HCT116 (cell line): ENCODE measurements at regions not wholly inside any gene's neighbourhood (a gene's known extent, or its start where the extent isn't known, plus 50 kb on each side); places are given as distances from the start of the nearest gene placed in this dataset.

ENCODE experiments used
- ATAC-seq: fragments of 200-7000 bp; cut with Tn5 transposase; 2 replicates; pipeline ENCODE4 v1.9.1; 2020; ENCODE audit warnings: mild to moderate bottlenecking, moderate library complexity
- BruUV-seq: library from RNA; stranded (reverse); fragments of 400-500 nt; replicated peaks from 2 replicates; lab custom pipeline; 2021; lab: Mats Ljungman, UMichigan
- CTCF ChIA-PET: fragments of 300-600 bp; sonication (Branson Sonifier 250); formaldehyde crosslinking; loops from one replicate; lab custom pipeline; 2021; ENCODE audit warnings: antibody characterized with exemption; lab: Charles Lee
- POLR2A ChIA-PET: fragments of 300-600, 350-600 bp; sonication (Branson Sonifier 250); formaldehyde crosslinking; loops from one replicate; lab custom pipeline; 2021; ENCODE audit warnings: antibody characterized with exemption; lab: Charles Lee
- RAD21 ChIA-PET, 2 experiments: fragments of 300-600 bp; sonication (Branson Sonifier 250); formaldehyde crosslinking; loops; one replicate each; lab custom pipeline; 2023; ENCODE audit warnings: low total read pairs in 2 of 2; ENCODE audit not compliant: uncharacterized antibody in 2 of 2, unreplicated experiment in 2 of 2, low non-redundant PET in 1 of 2; lab: Charles Lee
- DNase-seq: peaks from one replicate; pipeline ENCODE4 v3.0.0-alpha.2; 2010; ENCODE audit warnings: low read depth, low spot score
- H2AFZ ChIP-seq: fragments of 200-600 bp; shearing (Covaris generic), sonication (generic); 2 replicates; pipeline ENCODE4 v1.6.1; 2017; ENCODE audit warnings: low read depth, mixed run types, mixed read lengths, antibody characterized with exemption, low read length; ENCODE audit not compliant: poor library complexity, severe bottlenecking
- H3K27ac ChIP-seq: 2 replicates; pipeline ENCODE4 v1.5.1; 2012; ENCODE audit warnings: low read depth, low read length
- H3K27me3 ChIP-seq: fragments of 200-600 bp; sonication (generic); 2 replicates; pipeline ENCODE4 v1.6.1; 2016; ENCODE audit warnings: mixed run types, low read length, mixed read lengths; ENCODE audit not compliant: insufficient read depth
- H3K36me3 ChIP-seq, 2 experiments: fragments of 200-500 bp in 1 of 2; fragments of 200-600 bp in 1 of 2; sonication (Bioruptor generic) in 1 of 2; sonication (generic) in 1 of 2; 2 replicates each; pipeline versions ENCODE4 v1.5.1 to v1.6.1; 2014 to 2016; ENCODE audit warnings: low read length in 2 of 2, inconsistent platforms in 1 of 2, mixed read lengths in 1 of 2, mixed run types in 1 of 2; ENCODE audit not compliant: insufficient read depth in 2 of 2, control insufficient read depth in 1 of 2
- H3K4me1 ChIP-seq, 2 experiments: fragments of 200-600 bp in 1 of 2; sonication (generic) in 1 of 2; 2 replicates each; pipeline versions ENCODE4 v1.5.1 to v1.6.1; 2012 to 2017; ENCODE audit warnings: low read length in 2 of 2, inconsistent platforms in 1 of 2, mild to moderate bottlenecking in 1 of 2, mixed read lengths in 1 of 2, mixed run types in 1 of 2, moderate library complexity in 1 of 2; ENCODE audit not compliant: insufficient read depth in 2 of 2, control insufficient read depth in 1 of 2
- H3K4me2 ChIP-seq: fragments of 200-600 bp; sonication (generic); 2 replicates; pipeline ENCODE4 v1.6.1; 2017; ENCODE audit warnings: mixed run types, low read length, mixed read lengths
- H3K4me3 ChIP-seq, 2 experiments: fragments of 200-600 bp in 1 of 2; sonication (generic) in 1 of 2; replicated peaks in 1 of 2; 2 replicates each; pipeline ENCODE4 v1.5.1; 2011 to 2016; ENCODE audit warnings: low read length in 2 of 2, control low read depth in 1 of 2, low read depth in 1 of 2, mild to moderate bottlenecking in 1 of 2, mixed read lengths in 1 of 2, mixed run types in 1 of 2
- H3K79me2 ChIP-seq: fragments of 200-600 bp; sonication (generic); 2 replicates; pipeline ENCODE4 v1.6.1; 2017; ENCODE audit warnings: mild to moderate bottlenecking, mixed run types, low read length, moderate library complexity, mixed read lengths; ENCODE audit not compliant: insufficient read depth
- H3K9ac ChIP-seq: fragments of 200-600 bp; sonication (generic); 2 replicates; pipeline ENCODE4 v1.6.1; 2016; ENCODE audit warnings: low read length, mixed read lengths
- H3K9me2 ChIP-seq: fragments of 200-600 bp; sonication (generic), shearing (Covaris generic); 2 replicates; pipeline ENCODE4 v1.6.1; 2017; ENCODE audit warnings: mixed run types, mild to moderate bottlenecking, moderate library complexity; ENCODE audit not compliant: insufficient read depth
- H3K9me3 ChIP-seq, 2 experiments: fragments of 200-500 bp in 1 of 2; fragments of 200-600 bp in 1 of 2; sonication (Bioruptor generic) in 1 of 2; sonication (generic) in 1 of 2; 2 replicates each; pipeline ENCODE4 v1.6.1; 2014 to 2017; ENCODE audit warnings: low read length in 2 of 2, mixed read lengths in 2 of 2, inconsistent platforms in 1 of 2, low read depth in 1 of 2, mild to moderate bottlenecking in 1 of 2, mixed run types in 1 of 2, moderate library complexity in 1 of 2; ENCODE audit not compliant: control insufficient read depth in 1 of 2, insufficient read depth in 1 of 2
- H4K20me1 ChIP-seq: fragments of 200-600 bp; sonication (generic), shearing (Covaris generic); 2 replicates; pipeline ENCODE4 v1.6.1; 2017; ENCODE audit warnings: mixed run types, mild to moderate bottlenecking, moderate library complexity; ENCODE audit not compliant: insufficient read depth
- CEBPB ChIP-seq: IDR thresholded peaks from 2 replicates; pipeline ENCODE4 v1.6.1; 2012; ENCODE audit warnings: low read depth
- EGR1 ChIP-seq: IDR thresholded peaks from 2 replicates; pipeline ENCODE4 v1.6.1; 2012; ENCODE audit warnings: low read depth
- EZH2 ChIP-seq: fragments of 200-600 bp; sonication (generic); IDR thresholded peaks from 2 replicates; pipeline ENCODE4 v1.6.1; 2017; ENCODE audit warnings: antibody characterized with exemption, mixed run types
- EZH2phosphoT487 ChIP-seq: fragments of 200-600 bp; IDR thresholded peaks from 2 replicates; pipeline ENCODE4 v1.6.1; 2018; ENCODE audit warnings: antibody characterized with exemption, borderline replicate concordance
- JUND ChIP-seq: IDR thresholded peaks from 2 replicates; pipeline ENCODE4 v1.6.1; 2012
- POLR2A ChIP-seq: IDR thresholded peaks from 2 replicates; pipeline ENCODE4 v1.7.0; 2011; ENCODE audit warnings: borderline replicate concordance; ENCODE audit not compliant: insufficient read depth, insufficient read length; ENCODE audit errors: extremely low read depth
- RAD21 ChIP-seq: IDR thresholded peaks from 2 replicates; pipeline ENCODE4 v1.6.1; 2012; ENCODE audit warnings: low read depth, mild to moderate bottlenecking
- SIN3A ChIP-seq: IDR thresholded peaks from 2 replicates; pipeline ENCODE4 v1.6.1; 2012; ENCODE audit warnings: low read depth
- SP1 ChIP-seq: IDR thresholded peaks from 2 replicates; pipeline ENCODE4 v1.6.1; 2012; ENCODE audit warnings: low read depth
- SRF ChIP-seq: IDR thresholded peaks from 2 replicates; pipeline ENCODE4 v1.6.1; 2012; ENCODE audit warnings: low read depth
- TCF7L2 ChIP-seq: IDR thresholded peaks from 2 replicates; pipeline ENCODE4 v1.7.0; 2011; ENCODE audit warnings: borderline replicate concordance, inconsistent platforms; ENCODE audit not compliant: insufficient read depth, insufficient read length; ENCODE audit errors: extremely low read depth
- YY1 ChIP-seq: IDR thresholded peaks from 2 replicates; pipeline ENCODE4 v1.6.1; 2011; ENCODE audit warnings: low read length, low read depth, moderate library complexity, mild to moderate bottlenecking; ENCODE audit not compliant: insufficient replicate concordance; ENCODE audit errors: extremely low read depth
- ZFX ChIP-seq: fragments of 450-650 bp; IDR thresholded peaks from 2 replicates; pipeline ENCODE4 v1.6.1; 2017
- intact Hi-C: fragments of 100-400 bp; cut with micrococcal nuclease; formaldehyde crosslinking; loops from 2 replicates; pipeline ENCODE4 v1.10.0; 2022
- TF ChIP-seq, protein P1 (sequence below): IDR thresholded peaks from 2 replicates; pipeline ENCODE4 v1.6.1; 2011; ENCODE audit warnings: mild to moderate bottlenecking, low read length, moderate library complexity; ENCODE audit not compliant: insufficient replicate concordance; ENCODE audit errors: extremely low read depth
- TF ChIP-seq, protein P2 (sequence below): IDR thresholded peaks from 2 replicates; pipeline ENCODE4 v1.6.1; 2012; ENCODE audit warnings: low read depth
- TF ChIP-seq, protein P3 (sequence below): IDR thresholded peaks from 2 replicates; pipeline ENCODE4 v1.6.1; 2012
- TF ChIP-seq, protein P4 (sequence below): IDR thresholded peaks from 2 replicates; pipeline ENCODE4 v1.6.1; 2012

DNA sequence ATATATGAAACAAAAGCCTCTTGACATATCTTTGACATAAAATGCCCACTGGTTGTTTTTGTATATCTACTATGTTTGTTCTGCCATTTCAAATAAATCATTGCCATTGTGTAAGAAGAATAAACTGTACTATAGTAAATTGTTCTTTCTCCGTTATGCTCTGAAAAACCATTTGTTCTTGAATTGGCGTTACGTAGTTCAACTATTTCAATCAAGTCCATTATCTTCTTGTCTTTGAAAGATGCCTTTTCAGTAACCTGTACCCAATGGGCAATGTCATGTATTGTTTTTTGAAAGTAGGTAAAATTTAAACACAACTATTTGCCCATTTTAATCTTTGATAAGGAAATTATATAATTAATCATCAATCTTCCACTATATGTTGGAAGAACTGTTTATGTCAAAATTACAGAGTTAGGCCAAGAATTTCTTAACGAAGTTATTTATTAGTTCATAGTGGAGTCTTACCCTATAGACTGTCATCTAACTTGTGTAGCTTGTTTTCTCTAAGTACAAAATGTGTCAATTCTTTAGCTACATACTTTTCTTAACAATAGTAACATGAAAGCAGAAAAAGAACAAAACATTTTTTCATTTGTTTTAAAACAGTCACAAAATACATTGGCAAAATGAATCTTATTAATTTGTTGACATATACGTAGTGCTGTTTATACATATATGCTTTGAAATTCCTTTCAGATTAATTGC is 294.8 kb downstream of the PTPRC start:
- POLR2A ChIA-PET = interaction anchor here (0.6 kb wide), 1 partner anchor 1807 kb away, joined by 4 read pairs; no protein-coding TSS in a partner anchor
- no peaks in the 10 kb centered on the region for H3K36me3 ChIP-seq
- peaks cover 31 to 86% of the 10 kb centered on the region in 2 experiments for H3K4me1 ChIP-seq
- H4K20me1 ChIP-seq = no peaks in the 10 kb centered on the region
- CTCF ChIA-PET = no interaction called here
- H3K27me3 ChIP-seq = no peaks in the 10 kb centered on the region
- peak overlapping the region; percentile 82 for H3K4me2 ChIP-seq
- no peaks in the 10 kb centered on the region for H3K9me2 ChIP-seq
- H3K79me2 ChIP-seq = peaks cover 58% of the 10 kb centered on the region
- H3K27ac ChIP-seq = no peak overlapping the region; the same call in 1 of the 2 replicates
- DNase-seq = no peak
- RAD21 ChIA-PET = no interaction called here
- peak overlapping the region in 1 of 2 experiments; percentile 63; a peak in 1 of 4 replicates for H3K4me3 ChIP-seq
- no peak overlapping the region for H2AFZ ChIP-seq
- H3K9ac ChIP-seq = peak overlapping the region; percentile 2; the same call in 1 of the 2 replicates
- intact Hi-C loops = no loop called here
- ATAC-seq = no peak
- H3K9me3 ChIP-seq = no peaks in the 10 kb centered on the region
- TF ChIP-seq, protein P1, sequence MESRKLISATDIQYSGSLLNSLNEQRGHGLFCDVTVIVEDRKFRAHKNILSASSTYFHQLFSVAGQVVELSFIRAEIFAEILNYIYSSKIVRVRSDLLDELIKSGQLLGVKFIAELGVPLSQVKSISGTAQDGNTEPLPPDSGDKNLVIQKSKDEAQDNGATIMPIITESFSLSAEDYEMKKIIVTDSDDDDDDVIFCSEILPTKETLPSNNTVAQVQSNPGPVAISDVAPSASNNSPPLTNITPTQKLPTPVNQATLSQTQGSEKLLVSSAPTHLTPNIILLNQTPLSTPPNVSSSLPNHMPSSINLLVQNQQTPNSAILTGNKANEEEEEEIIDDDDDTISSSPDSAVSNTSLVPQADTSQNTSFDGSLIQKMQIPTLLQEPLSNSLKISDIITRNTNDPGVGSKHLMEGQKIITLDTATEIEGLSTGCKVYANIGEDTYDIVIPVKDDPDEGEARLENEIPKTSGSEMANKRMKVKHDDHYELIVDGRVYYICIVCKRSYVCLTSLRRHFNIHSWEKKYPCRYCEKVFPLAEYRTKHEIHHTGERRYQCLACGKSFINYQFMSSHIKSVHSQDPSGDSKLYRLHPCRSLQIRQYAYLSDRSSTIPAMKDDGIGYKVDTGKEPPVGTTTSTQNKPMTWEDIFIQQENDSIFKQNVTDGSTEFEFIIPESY = no peak
- TF ChIP-seq RAD21 (no peak), EZH2 (no peak), CEBPB (no peak), EZH2phosphoT487 (no peak), POLR2A (no peak), ZFX (no peak), YY1 (no peak), SP1 (no peak), SRF (no peak), SIN3A (no peak), TCF7L2 (no peak), JUND (no peak), EGR1 (no peak)
- TF ChIP-seq, protein P2, sequence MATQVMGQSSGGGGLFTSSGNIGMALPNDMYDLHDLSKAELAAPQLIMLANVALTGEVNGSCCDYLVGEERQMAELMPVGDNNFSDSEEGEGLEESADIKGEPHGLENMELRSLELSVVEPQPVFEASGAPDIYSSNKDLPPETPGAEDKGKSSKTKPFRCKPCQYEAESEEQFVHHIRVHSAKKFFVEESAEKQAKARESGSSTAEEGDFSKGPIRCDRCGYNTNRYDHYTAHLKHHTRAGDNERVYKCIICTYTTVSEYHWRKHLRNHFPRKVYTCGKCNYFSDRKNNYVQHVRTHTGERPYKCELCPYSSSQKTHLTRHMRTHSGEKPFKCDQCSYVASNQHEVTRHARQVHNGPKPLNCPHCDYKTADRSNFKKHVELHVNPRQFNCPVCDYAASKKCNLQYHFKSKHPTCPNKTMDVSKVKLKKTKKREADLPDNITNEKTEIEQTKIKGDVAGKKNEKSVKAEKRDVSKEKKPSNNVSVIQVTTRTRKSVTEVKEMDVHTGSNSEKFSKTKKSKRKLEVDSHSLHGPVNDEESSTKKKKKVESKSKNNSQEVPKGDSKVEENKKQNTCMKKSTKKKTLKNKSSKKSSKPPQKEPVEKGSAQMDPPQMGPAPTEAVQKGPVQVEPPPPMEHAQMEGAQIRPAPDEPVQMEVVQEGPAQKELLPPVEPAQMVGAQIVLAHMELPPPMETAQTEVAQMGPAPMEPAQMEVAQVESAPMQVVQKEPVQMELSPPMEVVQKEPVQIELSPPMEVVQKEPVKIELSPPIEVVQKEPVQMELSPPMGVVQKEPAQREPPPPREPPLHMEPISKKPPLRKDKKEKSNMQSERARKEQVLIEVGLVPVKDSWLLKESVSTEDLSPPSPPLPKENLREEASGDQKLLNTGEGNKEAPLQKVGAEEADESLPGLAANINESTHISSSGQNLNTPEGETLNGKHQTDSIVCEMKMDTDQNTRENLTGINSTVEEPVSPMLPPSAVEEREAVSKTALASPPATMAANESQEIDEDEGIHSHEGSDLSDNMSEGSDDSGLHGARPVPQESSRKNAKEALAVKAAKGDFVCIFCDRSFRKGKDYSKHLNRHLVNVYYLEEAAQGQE = no peak
- TF ChIP-seq, protein P3, sequence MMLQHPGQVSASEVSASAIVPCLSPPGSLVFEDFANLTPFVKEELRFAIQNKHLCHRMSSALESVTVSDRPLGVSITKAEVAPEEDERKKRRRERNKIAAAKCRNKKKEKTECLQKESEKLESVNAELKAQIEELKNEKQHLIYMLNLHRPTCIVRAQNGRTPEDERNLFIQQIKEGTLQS = no peak
- TF ChIP-seq, protein P4, sequence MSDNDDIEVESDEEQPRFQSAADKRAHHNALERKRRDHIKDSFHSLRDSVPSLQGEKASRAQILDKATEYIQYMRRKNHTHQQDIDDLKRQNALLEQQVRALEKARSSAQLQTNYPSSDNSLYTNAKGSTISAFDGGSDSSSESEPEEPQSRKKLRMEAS = no peak
- no TSS peak for BruUV-seq
